GM12865 (cell line): ENCODE measurements at regions not wholly inside any gene's neighbourhood (a gene's known extent, or its start where the extent isn't known, plus 50 kb on each side); places are given as distances from the start of the nearest gene placed in this dataset.

Experiments used
- DNase-seq: peaks from one replicate; pipeline ENCODE4 v3.0.0; 2010; ENCODE audit warnings: low read depth
- H3K4me3 ChIP-seq: 2 replicates; pipeline ENCODE4 v1.5.1; 2011; ENCODE audit warnings: mild to moderate bottlenecking, low read depth, low read length, control low read depth
- TF ChIP-seq, protein P1 (sequence below): IDR thresholded peaks from 2 replicates; pipeline ENCODE4 v1.5.1; 2011; ENCODE audit warnings: low read length, control low read depth, low read depth, inconsistent platforms; ENCODE audit not compliant: insufficient read depth; ENCODE audit errors: missing control alignments

GRCh38 chr6:169912266-169913095 is 161.1 kb downstream of the ERMARD start:
- H3K4me3 ChIP-seq: no peak overlapping the region
- DNase-seq: no peak
- TF ChIP-seq, protein P1, sequence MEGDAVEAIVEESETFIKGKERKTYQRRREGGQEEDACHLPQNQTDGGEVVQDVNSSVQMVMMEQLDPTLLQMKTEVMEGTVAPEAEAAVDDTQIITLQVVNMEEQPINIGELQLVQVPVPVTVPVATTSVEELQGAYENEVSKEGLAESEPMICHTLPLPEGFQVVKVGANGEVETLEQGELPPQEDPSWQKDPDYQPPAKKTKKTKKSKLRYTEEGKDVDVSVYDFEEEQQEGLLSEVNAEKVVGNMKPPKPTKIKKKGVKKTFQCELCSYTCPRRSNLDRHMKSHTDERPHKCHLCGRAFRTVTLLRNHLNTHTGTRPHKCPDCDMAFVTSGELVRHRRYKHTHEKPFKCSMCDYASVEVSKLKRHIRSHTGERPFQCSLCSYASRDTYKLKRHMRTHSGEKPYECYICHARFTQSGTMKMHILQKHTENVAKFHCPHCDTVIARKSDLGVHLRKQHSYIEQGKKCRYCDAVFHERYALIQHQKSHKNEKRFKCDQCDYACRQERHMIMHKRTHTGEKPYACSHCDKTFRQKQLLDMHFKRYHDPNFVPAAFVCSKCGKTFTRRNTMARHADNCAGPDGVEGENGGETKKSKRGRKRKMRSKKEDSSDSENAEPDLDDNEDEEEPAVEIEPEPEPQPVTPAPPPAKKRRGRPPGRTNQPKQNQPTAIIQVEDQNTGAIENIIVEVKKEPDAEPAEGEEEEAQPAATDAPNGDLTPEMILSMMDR: no peak

DNA sequence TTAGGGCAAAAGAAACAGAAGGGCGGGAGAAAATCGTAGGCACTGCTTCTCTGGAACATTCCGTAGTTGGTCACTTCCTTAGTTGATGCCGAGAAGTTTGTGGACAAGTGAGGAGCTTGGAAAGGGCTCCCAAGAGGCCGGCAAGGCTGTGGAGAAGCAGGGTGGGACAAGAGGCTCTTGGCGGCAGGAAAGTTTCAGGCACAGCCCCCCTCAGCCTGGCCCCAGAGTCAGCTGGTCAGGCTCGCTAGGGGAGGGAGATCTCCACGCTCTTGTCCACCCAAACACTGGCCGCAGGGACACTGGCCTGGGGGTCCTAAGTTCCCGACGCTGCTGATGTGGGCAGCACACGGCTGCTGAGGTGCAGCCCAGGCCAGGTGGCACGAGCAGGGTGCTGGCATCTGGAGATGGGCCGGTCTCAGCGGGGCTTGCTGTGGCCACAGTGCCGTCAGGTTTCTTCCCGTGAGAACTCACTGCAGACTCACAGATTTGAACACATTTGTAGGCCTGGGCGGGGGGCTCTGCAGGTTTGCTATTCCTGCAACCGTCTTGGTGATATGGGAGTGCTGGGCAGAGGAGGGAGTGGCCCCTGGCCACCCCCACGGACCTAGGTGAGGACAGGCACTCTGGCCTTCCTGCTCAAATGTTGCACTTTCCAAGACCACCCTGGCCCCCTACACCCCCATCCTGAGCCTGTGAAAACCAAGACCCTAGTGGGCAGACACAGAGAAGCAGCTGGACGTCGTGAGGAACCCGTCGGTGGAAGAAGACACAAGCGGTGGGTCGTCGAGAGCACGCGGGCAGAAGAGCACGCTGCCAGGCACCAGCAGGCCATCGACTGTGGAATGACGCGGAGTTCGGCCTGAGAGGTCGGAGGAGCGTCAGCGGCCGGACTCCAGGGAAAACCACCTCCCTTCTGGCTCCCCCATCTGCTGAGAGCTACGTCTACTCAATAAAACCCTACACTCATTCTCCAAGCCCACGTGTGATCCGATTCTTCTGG is 160.1 kb downstream of the ERMARD start:
- no peak for DNase-seq
- TF ChIP-seq, protein P1: no peak
- H3K4me3 ChIP-seq: no peak overlapping the region

DNA sequence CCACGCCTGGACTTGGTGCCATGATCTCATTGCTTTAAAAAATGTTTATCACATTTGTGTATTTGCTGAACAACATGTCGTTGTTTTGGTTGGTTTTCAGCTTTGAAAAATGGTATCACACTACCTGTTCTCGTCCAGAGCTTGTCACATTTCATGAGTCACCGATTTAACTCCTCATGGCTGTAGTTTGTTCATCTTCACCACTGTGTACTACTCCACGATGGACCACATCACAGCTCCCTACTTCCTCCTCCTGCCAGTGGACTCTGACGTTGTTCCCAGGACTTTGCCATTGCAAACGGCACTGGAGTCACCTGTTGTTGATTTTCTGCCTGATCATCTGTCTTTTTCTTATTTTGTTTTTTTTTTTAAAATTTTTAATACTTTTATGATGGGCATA is 157.7 kb downstream of the ERMARD start:
- no peak for DNase-seq

DNA sequence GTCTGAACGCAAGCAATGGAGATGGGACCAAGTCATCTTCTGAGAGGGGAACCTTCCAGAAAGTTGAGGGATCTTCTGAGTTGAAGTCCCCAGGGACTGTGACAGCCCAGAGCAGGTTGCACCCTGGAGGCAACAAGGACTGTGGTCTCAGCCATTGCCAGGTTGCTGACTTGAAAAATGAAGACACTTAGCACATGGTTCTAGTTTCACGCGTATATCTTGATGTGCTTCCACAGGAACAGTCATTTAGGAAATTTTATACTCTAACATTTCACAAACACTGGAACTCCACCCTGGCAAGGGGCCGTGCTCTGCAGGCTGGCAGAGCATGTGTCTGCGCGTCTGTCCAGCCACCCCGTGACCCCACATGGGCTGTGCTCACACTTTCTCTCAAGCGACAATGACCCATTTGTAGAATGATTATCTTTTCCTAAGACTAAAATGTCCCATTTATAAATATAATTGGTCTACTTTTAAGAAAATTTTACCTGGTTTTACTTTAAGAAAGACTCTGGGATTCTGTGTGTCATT is 157.0 kb downstream of the ERMARD start:
- TF ChIP-seq, protein P1: no peak
- H3K4me3 ChIP-seq: no peak overlapping the region
- DNase-seq: no peak

More for the DNA sequence above, 157.7 kb downstream of the ERMARD start:
- TF ChIP-seq, protein P1: no peak
- no peak overlapping the region for H3K4me3 ChIP-seq

DNA sequence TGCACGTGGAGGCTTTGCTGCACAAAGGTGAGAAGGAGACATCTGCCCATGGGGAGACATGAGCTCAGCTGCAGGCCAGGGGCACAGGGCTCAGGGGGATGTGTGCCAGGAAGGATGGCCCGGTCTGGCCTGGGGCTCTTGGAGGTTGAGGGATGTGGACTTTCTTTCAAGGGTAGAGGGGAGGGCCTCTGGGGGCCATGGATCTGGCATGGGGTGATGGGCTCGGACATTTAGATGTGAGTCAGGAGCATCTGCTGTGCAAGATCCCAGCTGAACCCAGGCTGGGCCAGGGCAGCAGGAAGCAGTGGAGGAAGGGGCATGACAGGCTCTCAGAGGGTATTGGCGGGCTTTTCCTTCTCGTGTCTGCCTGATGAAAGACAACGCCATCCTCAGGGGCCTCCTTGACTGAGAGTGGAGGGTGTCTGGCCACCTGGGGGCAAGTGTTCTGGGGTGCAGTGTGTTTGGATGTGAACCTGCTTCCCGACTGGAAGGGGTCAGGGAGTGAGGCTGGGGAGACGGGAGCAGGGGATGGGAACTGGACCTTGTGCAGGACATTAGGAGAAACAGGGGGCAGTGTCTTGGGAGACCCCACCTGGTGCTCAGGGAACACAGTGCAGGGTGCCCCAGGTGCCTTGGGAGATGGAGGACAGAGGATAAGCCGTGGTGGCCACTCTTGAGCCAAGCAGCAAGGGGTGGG is 156.1 kb downstream of the ERMARD start:
- no peak for DNase-seq
- TF ChIP-seq, protein P1: no peak
- H3K4me3 ChIP-seq: no peak overlapping the region

DNA sequence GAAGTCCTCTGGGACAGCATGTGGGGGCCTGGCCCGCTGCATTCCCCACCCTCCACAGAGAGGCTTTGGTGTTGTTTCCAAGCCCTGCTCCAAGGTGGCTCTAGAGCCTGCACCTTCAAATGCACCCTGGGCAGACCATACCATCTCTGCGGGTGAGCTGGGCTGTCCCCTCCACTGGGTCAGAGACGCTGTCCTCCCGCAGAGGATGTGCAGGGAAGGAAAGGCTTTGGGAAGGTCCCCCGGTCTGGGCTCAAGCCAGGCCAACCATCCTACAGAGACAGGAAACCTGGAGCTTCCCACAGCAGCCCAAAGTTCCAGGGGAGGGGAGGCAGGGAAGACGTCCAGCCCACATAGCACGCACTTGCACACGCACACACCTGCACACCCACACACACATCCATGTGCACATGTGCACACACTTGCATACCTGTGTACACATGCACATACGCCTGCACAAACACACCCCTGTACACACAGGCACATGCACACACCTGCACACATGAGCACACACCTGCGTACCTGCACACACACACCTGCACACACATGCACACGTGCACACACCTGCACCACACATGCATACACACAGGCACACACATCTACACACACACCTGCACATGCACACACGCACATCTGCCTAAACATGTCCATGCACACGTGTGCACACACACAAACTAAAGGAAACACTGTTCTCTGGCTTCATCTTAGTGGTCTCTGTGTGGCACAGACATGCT is 155.4 kb downstream of the ERMARD start:
- DNase-seq: no peak
- TF ChIP-seq, protein P1: no peak
- no peak overlapping the region for H3K4me3 ChIP-seq
